ENCODE measurements at regions not wholly inside any gene's neighbourhood (a gene's known extent, or its start where the extent isn't known, plus 50 kb on each side); places are given as distances from the start of the nearest gene placed in this dataset.
"Not testable (repeated sequence)": the region's sequence is repeated elsewhere in the genome, so short reads cannot be mapped to it uniquely, and the experiment has no call there.

GRCh38 chr6:40880906-40881305 is 158.1 kb downstream of the UNC5CL start:
- POLR2A ChIA-PET (ENCODE audit: low non-redundant PET): no interaction called here
- CTCF ChIA-PET: interaction anchor here (0.7 kb wide), 1 partner anchor 16 kb away, joined by 5 read pairs; no protein-coding TSS in a partner anchor
- H3K27ac ChIP-seq: no peak overlapping the region
- TF ChIP-seq, protein P1, sequence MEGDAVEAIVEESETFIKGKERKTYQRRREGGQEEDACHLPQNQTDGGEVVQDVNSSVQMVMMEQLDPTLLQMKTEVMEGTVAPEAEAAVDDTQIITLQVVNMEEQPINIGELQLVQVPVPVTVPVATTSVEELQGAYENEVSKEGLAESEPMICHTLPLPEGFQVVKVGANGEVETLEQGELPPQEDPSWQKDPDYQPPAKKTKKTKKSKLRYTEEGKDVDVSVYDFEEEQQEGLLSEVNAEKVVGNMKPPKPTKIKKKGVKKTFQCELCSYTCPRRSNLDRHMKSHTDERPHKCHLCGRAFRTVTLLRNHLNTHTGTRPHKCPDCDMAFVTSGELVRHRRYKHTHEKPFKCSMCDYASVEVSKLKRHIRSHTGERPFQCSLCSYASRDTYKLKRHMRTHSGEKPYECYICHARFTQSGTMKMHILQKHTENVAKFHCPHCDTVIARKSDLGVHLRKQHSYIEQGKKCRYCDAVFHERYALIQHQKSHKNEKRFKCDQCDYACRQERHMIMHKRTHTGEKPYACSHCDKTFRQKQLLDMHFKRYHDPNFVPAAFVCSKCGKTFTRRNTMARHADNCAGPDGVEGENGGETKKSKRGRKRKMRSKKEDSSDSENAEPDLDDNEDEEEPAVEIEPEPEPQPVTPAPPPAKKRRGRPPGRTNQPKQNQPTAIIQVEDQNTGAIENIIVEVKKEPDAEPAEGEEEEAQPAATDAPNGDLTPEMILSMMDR (conservative IDR thresholded peaks at IDR 0.05; ENCODE audit: low read depth): no peak
- DNase-seq (ENCODE audit: low spot score): no peak

GRCh38 chr6:40879169-40879568 is 159.9 kb downstream of the UNC5CL start:
- no peak for DNase-seq (ENCODE audit: low spot score)
- ChIA-PET POLR2A (ENCODE audit: low non-redundant PET) (no interaction called here), CTCF (no interaction called here)
- H3K27ac ChIP-seq: no peak overlapping the region
- TF ChIP-seq, protein P1 (conservative IDR thresholded peaks at IDR 0.05; ENCODE audit: low read depth): no peak

- DNase-seq (ENCODE audit: low spot score): peak; percentile 55
- ChIA-PET POLR2A (ENCODE audit: low non-redundant PET) (no interaction called here), CTCF (interaction anchor here (0.7 kb wide), 1 partner anchor 1529 kb away, joined by 3 read pairs; no protein-coding TSS in a partner anchor)
- no peak overlapping the region for H3K27ac ChIP-seq
- TF ChIP-seq, protein P1 (conservative IDR thresholded peaks at IDR 0.05; ENCODE audit: low read depth): no peak
Measured at GRCh38 chr6:40877362-40877761, 161.7 kb downstream of the UNC5CL start.

- POLR2A ChIA-PET (ENCODE audit: low non-redundant PET): no interaction called here
- CTCF ChIA-PET: interaction anchor here (0.6 kb wide), 1 partner anchor 11 kb away, joined by 3 read pairs; no protein-coding TSS in a partner anchor
Measured at GRCh38 chr6:40876336-40876735, 162.7 kb downstream of the UNC5CL start.

DNA sequence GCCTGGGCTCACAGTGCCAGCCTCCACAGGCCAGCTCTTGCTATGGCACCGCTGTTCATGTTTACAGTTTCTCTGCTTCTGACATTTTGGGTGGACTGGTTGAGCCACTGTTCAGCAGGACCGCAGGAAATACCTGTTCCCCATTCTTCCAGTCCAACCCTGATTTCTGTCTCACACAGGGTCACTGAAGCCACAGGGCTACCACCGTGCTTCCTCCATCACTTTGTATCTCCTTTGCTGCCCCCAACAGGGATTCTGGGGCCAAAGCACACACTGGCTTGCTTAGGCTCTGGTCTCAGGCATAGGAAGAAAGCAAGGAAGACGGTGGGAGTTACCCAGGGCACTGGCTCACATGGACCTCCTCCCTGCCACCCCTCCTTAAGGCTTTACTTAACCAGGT is 164.5 kb downstream of the UNC5CL start:
- DNase-seq (ENCODE audit: low spot score): no peak

More at GRCh38 chr6:40876336-40876735, 162.7 kb downstream of the UNC5CL start:
- DNase-seq (ENCODE audit: low spot score): no peak
- no peak overlapping the region for H3K27ac ChIP-seq
- TF ChIP-seq, protein P1 (conservative IDR thresholded peaks at IDR 0.05; ENCODE audit: low read depth): no peak

GRCh38 chr6:40871424-40871823 is 167.6 kb downstream of the UNC5CL start:
- POLR2A ChIA-PET (ENCODE audit: low non-redundant PET): no interaction called here
- TF ChIP-seq, protein P1 (conservative IDR thresholded peaks at IDR 0.05; ENCODE audit: low read depth): no peak
- no peak for DNase-seq (ENCODE audit: low spot score)
- H3K27ac ChIP-seq: no peak overlapping the region
- CTCF ChIA-PET: no interaction called here

More for the DNA sequence above, 164.5 kb downstream of the UNC5CL start:
- TF ChIP-seq, protein P1 (conservative IDR thresholded peaks at IDR 0.05; ENCODE audit: low read depth): no peak
- H3K27ac ChIP-seq: no peak overlapping the region
- CTCF ChIA-PET: no interaction called here
- POLR2A ChIA-PET (ENCODE audit: low non-redundant PET): no interaction called here

DNA sequence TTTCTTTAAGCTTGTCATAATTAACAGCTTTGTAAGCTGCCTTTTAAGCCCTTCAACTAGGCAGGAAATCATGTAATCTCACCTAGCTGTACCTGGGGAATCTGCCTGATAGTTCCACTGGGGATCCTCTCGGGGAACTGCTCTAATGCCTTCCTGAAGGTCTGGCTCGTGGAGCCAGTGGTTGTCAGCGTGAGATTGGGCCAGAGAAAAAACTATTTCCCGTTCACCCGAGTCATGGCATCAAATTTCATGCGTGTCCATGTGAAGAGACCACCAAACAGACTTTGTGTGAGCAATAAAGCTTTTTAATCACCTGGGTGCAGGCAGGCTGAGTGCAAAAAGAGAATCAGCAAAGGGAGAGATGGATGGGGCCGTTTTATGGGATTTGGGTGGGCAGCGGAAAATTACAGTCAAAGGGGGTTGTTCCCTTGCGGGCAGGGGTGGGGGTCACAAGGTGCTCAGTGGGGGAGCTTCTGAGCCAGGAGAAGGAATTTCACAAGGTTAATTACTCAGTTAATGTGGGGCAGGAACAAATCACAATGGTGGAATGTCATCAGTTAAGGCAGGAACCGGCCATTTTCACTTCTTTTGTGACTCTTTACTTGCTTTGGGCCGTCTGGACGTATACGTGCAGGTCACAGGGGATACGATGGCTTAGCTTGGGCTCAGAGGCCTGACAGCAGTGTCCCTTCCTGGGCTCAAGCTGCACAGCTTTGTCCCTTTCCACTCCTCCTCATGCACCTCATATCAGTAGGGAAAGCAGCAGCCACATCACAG is 170.7 kb downstream of the UNC5CL start:
- H3K27ac ChIP-seq; POLR2A ChIA-PET (ENCODE audit: low non-redundant PET); DNase-seq (ENCODE audit: low spot score); CTCF ChIA-PET: not testable (repeated sequence)

DNA sequence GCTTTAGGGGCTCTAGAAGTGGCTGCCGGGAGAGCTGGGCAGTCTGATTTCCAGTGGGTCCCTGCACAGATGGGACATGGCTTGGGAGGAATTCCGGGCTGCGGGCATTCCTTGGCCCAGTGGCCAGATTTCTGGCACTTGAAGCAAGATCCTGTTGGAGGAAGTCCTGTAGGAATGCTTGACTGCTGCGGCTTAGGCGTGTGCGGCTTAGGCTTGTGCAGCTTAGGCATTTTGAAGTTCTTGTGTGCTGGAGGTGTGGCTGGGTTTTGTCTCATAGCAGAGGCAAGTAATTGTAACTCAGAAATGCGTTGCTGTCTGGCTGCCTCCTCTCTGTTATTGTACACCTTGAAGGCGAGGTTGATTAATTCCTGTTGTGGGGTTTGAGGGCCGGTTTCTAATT is 171.5 kb downstream of the UNC5CL start:
- POLR2A ChIA-PET (ENCODE audit: low non-redundant PET); DNase-seq (ENCODE audit: low spot score); H3K27ac ChIP-seq: not testable (repeated sequence)
- CTCF ChIA-PET: interaction anchor here (0.6 kb wide), 1 partner anchor 24 kb away, joined by 4 read pairs; no protein-coding TSS in a partner anchor

DNA sequence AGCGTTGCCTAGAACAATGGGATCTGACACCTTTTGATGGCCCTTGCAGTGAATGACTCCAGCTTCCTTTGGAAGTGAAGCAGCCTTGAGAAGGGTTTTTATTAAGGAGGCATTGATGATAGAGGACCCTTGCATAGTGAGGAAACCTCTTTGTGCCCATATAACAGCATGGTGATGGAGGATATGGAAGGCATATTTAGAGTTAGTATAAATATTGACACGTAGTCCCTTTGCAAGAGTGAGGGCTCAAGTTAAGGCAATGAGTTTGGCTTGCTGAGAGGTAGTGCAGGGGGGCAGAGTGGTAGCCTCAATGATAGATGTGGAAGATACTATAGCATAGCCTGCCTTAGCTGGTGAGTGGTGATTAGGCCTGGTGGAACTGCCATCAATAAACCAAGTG is 173.8 kb downstream of the UNC5CL start:
- CTCF ChIA-PET; POLR2A ChIA-PET (ENCODE audit: low non-redundant PET); DNase-seq (ENCODE audit: low spot score); H3K27ac ChIP-seq: not testable (repeated sequence)
